Activated CD4-positive, alpha-beta memory T cell treated with anti-CD3 and anti-CD28 coated beads, Interleukin-2, amount 10 ng/mL, durations not matched to agents 7 days and 5 days (primary cell): ENCODE measurements at regions not wholly inside any gene's neighbourhood (a gene's known extent, or its start where the extent isn't known, plus 50 kb on each side); places are given as distances from the start of the nearest gene placed in this dataset.

ENCODE experiments used
- CTCF ChIA-PET: fragments of 350-600 bp; sonication (Branson Sonifier 250); formaldehyde crosslinking; loops from one replicate; lab custom pipeline; 2021; ENCODE audit warnings: antibody characterized with exemption, inconsistent platforms; lab: Charles Lee
- POLR2A ChIA-PET: fragments of 350-600 bp; sonication (Branson Sonifier 250); formaldehyde crosslinking; loops from one replicate; lab custom pipeline; 2021; ENCODE audit warnings: antibody characterized with exemption; lab: Charles Lee
- DNase-seq: peaks from one replicate; pipeline ENCODE4 v3.0.0-alpha.2; 2020
- H3K27ac Mint-ChIP-seq: one replicate; pipeline ENCODE4 v1.8.0; 2021; ENCODE audit warnings: mild to moderate bottlenecking, mixed read lengths
- H3K27me3 Mint-ChIP-seq: one replicate; pipeline ENCODE4 v1.8.0; 2021; ENCODE audit warnings: mixed read lengths
- H3K36me3 Mint-ChIP-seq: one replicate; pipeline ENCODE4 v1.8.0; 2021; ENCODE audit warnings: low read depth, mixed read lengths
- H3K4me1 Mint-ChIP-seq: one replicate; pipeline ENCODE4 v1.8.0; 2021; ENCODE audit warnings: mixed read lengths
- H3K4me3 Mint-ChIP-seq: one replicate; pipeline ENCODE4 v1.8.0; 2021; ENCODE audit warnings: mild to moderate bottlenecking, mixed read lengths
- H3K9me3 Mint-ChIP-seq: one replicate; pipeline ENCODE4 v1.8.0; 2021; ENCODE audit warnings: mixed read lengths

DNA sequence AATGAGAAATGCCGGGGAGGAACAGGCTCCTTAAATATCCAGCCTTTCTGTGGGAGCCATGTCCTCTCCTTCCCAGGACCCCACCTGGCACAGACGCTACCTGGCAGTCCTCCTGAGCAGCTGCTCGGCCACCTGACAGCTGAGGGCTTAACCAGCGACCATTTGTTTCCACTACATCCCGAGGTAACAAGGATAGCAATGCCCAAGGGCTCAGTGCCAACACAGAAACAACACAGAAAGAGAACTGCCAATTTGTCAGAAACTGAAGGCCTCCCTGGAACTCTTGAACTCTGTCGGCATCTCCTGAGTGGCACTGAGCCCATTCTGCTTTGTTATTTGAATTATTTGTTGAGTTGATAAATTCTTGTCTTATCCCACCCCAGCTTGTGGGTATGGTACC, 122.2 kb upstream of the ARHGAP28 start:
- POLR2A ChIA-PET = no interaction called here

DNA sequence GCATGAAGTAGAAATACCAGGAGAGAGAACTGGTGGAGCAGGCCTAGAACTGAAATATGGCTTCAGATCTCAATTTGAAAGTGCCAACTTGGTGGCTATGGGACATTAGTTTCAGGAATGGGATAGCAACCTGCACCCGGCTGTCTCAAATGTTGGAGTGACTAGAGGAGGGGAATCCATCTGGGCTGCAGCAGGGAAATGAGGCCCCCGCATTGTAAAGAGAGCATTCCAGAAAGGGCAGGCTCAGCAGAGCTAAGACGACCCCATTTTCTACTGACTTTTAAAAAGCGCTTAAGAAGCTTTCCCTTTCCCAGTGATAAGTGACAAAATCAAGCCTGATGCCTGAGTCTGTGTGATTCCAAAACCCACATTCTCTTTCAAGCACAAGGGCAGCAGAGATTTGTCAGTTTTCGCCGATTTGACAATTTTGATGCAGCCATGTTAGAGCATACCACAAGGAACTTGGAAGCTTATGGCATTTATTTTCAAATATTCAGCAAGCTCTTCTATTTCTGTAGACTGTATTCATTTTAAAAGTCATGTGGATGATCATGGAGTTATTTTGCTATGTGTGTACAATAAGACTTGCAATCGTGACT, 119.8 kb upstream of the ARHGAP28 start:
- Mint-ChIP-seq H3K9me3 (peaks cover 33% of the 10 kb centered on the region), H3K27ac (no peak overlapping the region), H3K4me1 (no peaks in the 10 kb centered on the region), H3K36me3 (no peaks in the 10 kb centered on the region), H3K4me3 (no peak overlapping the region), H3K27me3 (no peaks in the 10 kb centered on the region)
- no peak for DNase-seq
- POLR2A ChIA-PET = no interaction called here
- CTCF ChIA-PET = no interaction called here

More for the DNA sequence above, 122.2 kb upstream of the ARHGAP28 start:
- no peaks in the 10 kb centered on the region for H3K27me3 Mint-ChIP-seq
- H3K36me3 Mint-ChIP-seq = no peaks in the 10 kb centered on the region
- CTCF ChIA-PET = no interaction called here
- no peak for DNase-seq
- no peaks in the 10 kb centered on the region for H3K4me1 Mint-ChIP-seq
- H3K27ac Mint-ChIP-seq = no peak overlapping the region
- no peak overlapping the region for H3K4me3 Mint-ChIP-seq
- H3K9me3 Mint-ChIP-seq = peaks cover 20% of the 10 kb centered on the region

GRCh38 chr18:6610466-6610865, 119.0 kb upstream of the ARHGAP28 start:
- no peaks in the 10 kb centered on the region for H3K36me3 Mint-ChIP-seq
- DNase-seq = no peak
- POLR2A ChIA-PET = interaction anchor here (0.8 kb wide), 1 partner anchor 10 kb away, joined by 4 read pairs; no protein-coding TSS in a partner anchor
- H3K27me3 Mint-ChIP-seq = no peaks in the 10 kb centered on the region
- no peak overlapping the region for H3K27ac Mint-ChIP-seq
- no peaks in the 10 kb centered on the region for H3K4me1 Mint-ChIP-seq
- CTCF ChIA-PET = no interaction called here
- H3K4me3 Mint-ChIP-seq = no peak overlapping the region
- H3K9me3 Mint-ChIP-seq = peaks cover 35% of the 10 kb centered on the region

GRCh38 chr18:6613581-6613980, 115.9 kb upstream of the ARHGAP28 start:
- no peaks in the 10 kb centered on the region for H3K27me3 Mint-ChIP-seq
- ChIA-PET POLR2A (no interaction called here), CTCF (no interaction called here)
- no peaks in the 10 kb centered on the region for H3K36me3 Mint-ChIP-seq
- H3K27ac Mint-ChIP-seq = no peak overlapping the region
- H3K9me3 Mint-ChIP-seq = peaks cover 42% of the 10 kb centered on the region
- no peaks in the 10 kb centered on the region for H3K4me1 Mint-ChIP-seq
- DNase-seq = no peak
- no peak overlapping the region for H3K4me3 Mint-ChIP-seq

DNA sequence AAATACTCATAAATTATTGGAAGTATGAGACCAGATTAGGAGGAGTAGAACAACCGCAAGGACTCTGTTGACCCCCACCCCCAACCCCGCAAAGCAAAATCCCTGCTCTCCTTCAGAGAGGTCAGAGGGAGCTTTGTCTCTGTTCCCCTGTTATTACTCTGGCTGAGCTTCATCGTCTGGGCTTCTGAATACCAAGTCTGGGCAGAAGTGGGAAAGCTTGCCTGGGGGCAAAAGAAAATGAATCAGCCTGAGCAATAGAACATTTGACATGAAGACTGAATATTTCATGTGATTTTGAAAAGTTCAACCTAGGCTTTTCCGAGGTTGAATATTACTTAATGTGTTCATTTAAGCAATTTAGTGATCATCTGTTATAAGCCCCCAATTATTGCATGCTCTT, 114.6 kb upstream of the ARHGAP28 start:
- DNase-seq = no peak
- CTCF ChIA-PET = no interaction called here
- Mint-ChIP-seq H3K27me3 (no peaks in the 10 kb centered on the region), H3K9me3 (peaks cover 42% of the 10 kb centered on the region), H3K36me3 (no peaks in the 10 kb centered on the region), H3K27ac (no peak overlapping the region), H3K4me3 (no peak overlapping the region), H3K4me1 (no peaks in the 10 kb centered on the region)
- POLR2A ChIA-PET = no interaction called here

DNA sequence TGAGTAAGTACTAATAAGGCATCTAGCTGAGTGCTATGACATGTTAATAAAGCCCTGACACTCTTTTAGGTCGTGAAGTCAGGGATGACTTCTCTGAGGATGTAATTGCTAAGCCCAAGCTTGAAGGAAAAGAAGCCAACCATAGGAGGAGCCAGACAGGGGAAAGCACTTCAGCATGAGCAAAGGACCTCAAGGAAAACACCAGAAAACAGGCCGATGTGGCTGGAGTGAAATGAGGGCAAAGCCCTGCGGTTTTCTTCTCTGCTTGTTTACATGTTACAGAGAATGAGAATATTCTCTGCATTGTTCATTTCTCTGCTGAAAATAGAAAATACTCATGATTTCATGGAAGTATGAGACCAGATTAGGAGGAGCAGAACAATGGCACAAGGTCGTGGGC, 112.5 kb upstream of the ARHGAP28 start:
- no peak overlapping the region for H3K4me3 Mint-ChIP-seq
- no peaks in the 10 kb centered on the region for H3K27me3 Mint-ChIP-seq
- H3K9me3 Mint-ChIP-seq = peaks cover 36% of the 10 kb centered on the region
- DNase-seq = no peak
- no peaks in the 10 kb centered on the region for H3K4me1 Mint-ChIP-seq
- POLR2A ChIA-PET = no interaction called here
- CTCF ChIA-PET = no interaction called here
- no peak overlapping the region for H3K27ac Mint-ChIP-seq
- H3K36me3 Mint-ChIP-seq = no peaks in the 10 kb centered on the region

DNA sequence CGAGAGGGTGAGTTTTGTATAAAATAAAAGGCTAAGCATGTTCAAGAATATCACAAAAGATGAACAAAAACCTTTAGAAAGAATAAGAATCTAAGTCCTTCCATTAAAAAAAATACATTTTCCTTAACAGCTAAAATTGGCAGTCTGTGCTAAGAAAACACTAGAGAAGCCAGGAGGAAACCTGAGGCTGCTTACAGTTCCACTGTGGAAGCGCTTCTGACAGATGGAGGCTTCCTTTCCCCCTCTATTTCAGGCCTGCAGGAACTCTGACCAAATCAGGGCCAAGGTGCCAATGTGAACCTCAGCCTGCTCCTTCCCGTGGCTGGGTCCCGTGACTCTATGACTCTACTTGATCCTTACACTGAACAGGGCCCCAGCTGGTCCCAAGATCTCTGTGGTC, 108.1 kb upstream of the ARHGAP28 start:
- Mint-ChIP-seq H3K27ac (no peak overlapping the region), H3K9me3 (peaks cover 13% of the 10 kb centered on the region), H3K36me3 (no peaks in the 10 kb centered on the region), H3K27me3 (no peaks in the 10 kb centered on the region), H3K4me3 (no peak overlapping the region), H3K4me1 (no peaks in the 10 kb centered on the region)
- DNase-seq = no peak
- ChIA-PET CTCF (no interaction called here), POLR2A (no interaction called here)

GRCh38 chr18:6623278-6623677, 106.2 kb upstream of the ARHGAP28 start:
- no peak for DNase-seq
- Mint-ChIP-seq H3K4me1 (no peaks in the 10 kb centered on the region), H3K4me3 (no peak overlapping the region), H3K27ac (no peak overlapping the region), H3K9me3 (peaks cover 9% of the 10 kb centered on the region), H3K27me3 (no peaks in the 10 kb centered on the region), H3K36me3 (no peaks in the 10 kb centered on the region)
- POLR2A ChIA-PET = no interaction called here
- CTCF ChIA-PET = no interaction called here

DNA sequence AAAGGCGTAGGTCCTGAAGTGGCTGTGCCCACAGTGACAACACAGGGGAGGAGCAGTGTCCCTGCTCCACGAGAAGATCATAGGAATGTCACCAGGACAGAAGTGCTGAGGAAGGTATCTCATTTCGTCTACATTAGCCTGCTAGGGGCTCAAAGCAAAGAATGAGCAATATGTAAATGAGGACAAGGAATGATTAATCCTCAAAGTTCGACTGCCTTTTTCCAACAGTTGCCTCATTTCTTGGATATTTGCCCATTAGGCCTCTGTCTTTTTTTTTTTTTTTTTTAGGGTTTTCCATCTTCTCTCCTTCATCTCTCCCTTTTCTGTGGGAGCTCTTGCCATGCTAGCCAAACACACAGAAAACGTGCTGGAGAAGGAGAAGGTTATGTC, 105.2 kb upstream of the ARHGAP28 start:
- Mint-ChIP-seq H3K36me3 (no peaks in the 10 kb centered on the region), H3K9me3 (peaks cover 3% of the 10 kb centered on the region), H3K27ac (no peak overlapping the region), H3K4me1 (no peaks in the 10 kb centered on the region), H3K4me3 (no peak overlapping the region), H3K27me3 (no peaks in the 10 kb centered on the region)
- CTCF ChIA-PET = no interaction called here
- no peak for DNase-seq
- POLR2A ChIA-PET = no interaction called here

GRCh38 chr18:6624661-6625311, 104.7 kb upstream of the ARHGAP28 start:
- Mint-ChIP-seq H3K27ac (no peak overlapping the region), H3K9me3 (peaks cover 3% of the 10 kb centered on the region), H3K36me3 (no peaks in the 10 kb centered on the region), H3K4me1 (no peaks in the 10 kb centered on the region), H3K4me3 (no peak overlapping the region), H3K27me3 (no peaks in the 10 kb centered on the region)
- no peak for DNase-seq
- ChIA-PET CTCF (no interaction called here), POLR2A (no interaction called here)

DNA sequence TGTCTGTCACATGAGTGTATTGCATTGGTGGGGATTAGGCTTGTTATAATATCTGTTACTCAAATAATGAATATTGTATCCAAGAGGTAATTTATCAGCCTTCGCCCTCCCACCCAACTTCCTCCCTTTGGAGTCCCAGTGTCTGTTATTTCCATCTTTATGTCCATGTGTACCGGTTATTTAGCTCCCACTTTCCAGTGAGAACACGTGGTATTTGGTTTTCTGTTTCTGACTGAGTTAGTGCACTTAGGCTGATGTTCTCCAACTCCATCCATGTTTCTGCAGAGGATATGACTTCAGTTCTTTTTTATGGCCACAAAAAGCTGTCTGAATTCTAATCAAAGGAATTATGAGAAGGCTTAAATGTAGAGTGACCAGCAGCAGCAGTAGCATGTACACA, 104.0 kb upstream of the ARHGAP28 start:
- CTCF ChIA-PET = no interaction called here
- H3K27me3 Mint-ChIP-seq = no peaks in the 10 kb centered on the region
- no peak overlapping the region for H3K4me3 Mint-ChIP-seq
- POLR2A ChIA-PET = no interaction called here
- H3K36me3 Mint-ChIP-seq = no peaks in the 10 kb centered on the region
- no peaks in the 10 kb centered on the region for H3K9me3 Mint-ChIP-seq
- no peak overlapping the region for H3K27ac Mint-ChIP-seq
- H3K4me1 Mint-ChIP-seq = no peaks in the 10 kb centered on the region
- DNase-seq = no peak

DNA sequence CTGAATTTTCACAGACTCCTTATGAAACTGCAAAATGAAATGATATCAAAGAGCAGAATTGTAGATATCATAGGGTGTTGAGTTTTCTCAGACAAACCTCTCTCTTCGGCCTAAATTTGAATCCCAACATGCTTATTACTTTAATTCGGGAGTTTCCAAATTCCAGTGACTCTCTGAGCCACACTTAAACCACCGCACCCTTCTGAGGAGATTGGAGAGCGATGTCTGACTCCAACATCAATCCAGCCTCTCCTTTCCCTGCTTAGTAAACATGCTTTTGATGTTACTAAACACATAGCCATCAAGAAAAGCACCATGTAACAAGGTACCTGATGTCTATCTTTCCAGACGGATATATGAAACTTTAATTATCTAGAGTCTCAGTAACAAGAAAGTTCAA, 103.1 kb upstream of the ARHGAP28 start:
- no peak for DNase-seq
- ChIA-PET POLR2A (no interaction called here), CTCF (no interaction called here)
- no peaks in the 10 kb centered on the region for H3K36me3 Mint-ChIP-seq
- H3K9me3 Mint-ChIP-seq = peaks cover 2% of the 10 kb centered on the region
- no peaks in the 10 kb centered on the region for H3K27me3 Mint-ChIP-seq
- H3K4me3 Mint-ChIP-seq = no peak overlapping the region
- H3K27ac Mint-ChIP-seq = no peak overlapping the region
- H3K4me1 Mint-ChIP-seq = no peaks in the 10 kb centered on the region

DNA sequence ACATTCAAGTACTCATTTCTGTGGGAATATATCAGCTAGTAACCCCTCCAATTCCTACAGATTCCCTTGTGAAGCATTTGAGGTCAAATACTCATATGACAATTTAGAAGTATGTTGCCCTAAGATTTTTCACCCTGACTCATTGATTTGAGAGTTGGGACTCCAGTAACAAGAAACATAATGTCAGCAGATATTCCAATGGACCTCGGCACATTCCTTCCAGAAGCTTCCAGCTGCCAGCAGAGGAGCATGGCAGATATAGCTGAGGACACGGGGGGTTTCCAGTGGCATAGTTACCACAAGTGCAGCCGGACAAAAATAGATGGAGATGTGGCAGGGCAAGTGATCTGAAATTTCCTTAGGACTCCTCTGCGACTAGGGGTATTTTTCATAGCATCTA, 101.9 kb upstream of the ARHGAP28 start:
- Mint-ChIP-seq H3K9me3 (peaks cover 4% of the 10 kb centered on the region), H3K27ac (no peak overlapping the region), H3K4me3 (no peak overlapping the region), H3K27me3 (no peaks in the 10 kb centered on the region), H3K36me3 (no peaks in the 10 kb centered on the region), H3K4me1 (no peaks in the 10 kb centered on the region)
- CTCF ChIA-PET = no interaction called here
- POLR2A ChIA-PET = no interaction called here
- no peak for DNase-seq

- Mint-ChIP-seq H3K9me3 (peaks cover 6% of the 10 kb centered on the region), H3K36me3 (no peaks in the 10 kb centered on the region), H3K4me3 (no peak overlapping the region), H3K27ac (no peak overlapping the region), H3K4me1 (no peaks in the 10 kb centered on the region), H3K27me3 (no peaks in the 10 kb centered on the region)
- no peak for DNase-seq
- CTCF ChIA-PET = no interaction called here
- POLR2A ChIA-PET = no interaction called here
These were observed 101.3 kb upstream of the ARHGAP28 start for GRCh38 chr18:6628187-6628586.
